K562 (cell line): ENCODE measurements at regions not wholly inside any gene's neighbourhood (a gene's known extent, or its start where the extent isn't known, plus 50 kb on each side); places are given as distances from the start of the nearest gene placed in this dataset.

ENCODE experiments used
- CHD7 ChIP-seq: fragments of 200-600 bp; sonication (generic); IDR thresholded peaks from one replicate; pipeline ENCODE4 v1.6.1; 2012; ENCODE audit warnings: mild to moderate bottlenecking, low read depth, low read length, inconsistent platforms
- CREB3 ChIP-seq: fragments of 450-650 bp; conservative IDR thresholded peaks from 2 replicates; pipeline ENCODE4 v1.6.1; 2016; ENCODE audit warnings: missing genetic modification characterization, low read depth, mild to moderate bottlenecking, missing compliant biosample characterization, moderate library complexity
- E2F8 ChIP-seq: fragments of 450-650 bp; IDR thresholded peaks from 2 replicates; pipeline ENCODE4 v1.7.1; 2018; ENCODE audit warnings: mild to moderate bottlenecking, low read depth; ENCODE audit not compliant: partially characterized antibody
- MED1 ChIP-seq: sonication (generic); formaldehyde crosslinking; IDR thresholded peaks from 2 replicates; pipeline ENCODE4 v1.8.1; 2023; ENCODE audit warnings: missing genetic modification reagents, borderline replicate concordance
- RBM14 ChIP-seq: fragments of 200-400 bp; formaldehyde crosslinking; IDR thresholded peaks from 2 replicates; pipeline ENCODE4 v1.6.1; 2018; ENCODE audit warnings: low read depth, mild to moderate bottlenecking, low read length, moderate library complexity, borderline replicate concordance; ENCODE audit not compliant: insufficient read depth
- SNAPC5 ChIP-seq: fragments of 250-450 bp; sonication (Bioruptor Pico); IDR thresholded peaks from 2 replicates; pipeline ENCODE4 v1.8.0; 2021; ENCODE audit warnings: moderate library complexity, mild to moderate bottlenecking, inconsistent platforms
- ZFP36 ChIP-seq: fragments of 150-350 bp; IDR thresholded peaks from 2 replicates; pipeline ENCODE4 v1.6.1; 2018; ENCODE audit warnings: low read length, low read depth; ENCODE audit not compliant: partially characterized antibody
- ZNF41 ChIP-seq: fragments of 250-450 bp; sonication (Bioruptor Pico); conservative IDR thresholded peaks from 2 replicates; pipeline ENCODE4 v1.4.0; 2020; ENCODE audit warnings: mild to moderate bottlenecking
- ZNF778 ChIP-seq: fragments of 450-650 bp; formaldehyde crosslinking; IDR thresholded peaks from 2 replicates; pipeline ENCODE4 v1.4.0; 2020; ENCODE audit warnings: mild to moderate bottlenecking, moderate library complexity

GRCh38 chr9:73260506-73260905 lies 108.8 kb downstream of the ANXA1 start (continued):
- TF ChIP-seq CREB3 (tag) (no peak), SNAPC5 (CRISPR knock-in tag) (no peak), ZNF778 (CRISPR knock-in tag) (no peak), ZNF41 (no peak), CHD7 (no peak), MED1 (CRISPR knock-in tag) (no peak), E2F8 (no peak), ZFP36 (no peak), RBM14 (no peak)
